H9 (cell line): ENCODE measurements at regions not wholly inside any gene's neighbourhood (a gene's known extent, or its start where the extent isn't known, plus 50 kb on each side); places are given as distances from the start of the nearest gene placed in this dataset.

Experiments
- DNase-seq: peaks from one replicate; pipeline ENCODE4 v3.0.0-alpha.2; 2017
- H2AFZ ChIP-seq: one replicate; pipeline ENCODE4 v1.6.1; 2013; ENCODE audit warnings: mild to moderate bottlenecking, low read length, control low read depth, moderate library complexity
- H2AK5ac ChIP-seq: 2 replicates; pipeline ENCODE4 v1.6.1; 2013; ENCODE audit warnings: low read length, control low read depth, mixed read lengths; ENCODE audit not compliant: insufficient read length
- H2BK120ac ChIP-seq: one replicate; pipeline ENCODE4 v1.6.1; 2013; ENCODE audit warnings: low read depth, mild to moderate bottlenecking, low read length, control low read depth, inconsistent platforms; ENCODE audit not compliant: poor library complexity, severe bottlenecking
- H2BK12ac ChIP-seq: 2 replicates; pipeline ENCODE4 v1.6.1; 2013; ENCODE audit warnings: low read length, control low read depth, mixed read lengths, low read depth; ENCODE audit not compliant: insufficient read length
- H2BK15ac ChIP-seq: 2 replicates; pipeline ENCODE4 v1.6.1; 2013; ENCODE audit warnings: low read depth, low read length, control low read depth
- H2BK20ac ChIP-seq: one replicate; pipeline ENCODE4 v1.6.1; 2013; ENCODE audit warnings: low read depth, mild to moderate bottlenecking, low read length, control low read depth, inconsistent platforms; ENCODE audit not compliant: poor library complexity, severe bottlenecking
- H2BK5ac ChIP-seq: 2 replicates; pipeline ENCODE4 v1.6.1; 2013; ENCODE audit warnings: low read length, control low read depth, mixed read lengths; ENCODE audit not compliant: insufficient read length
- H3K14ac ChIP-seq: 2 replicates; pipeline ENCODE4 v1.6.1; 2013; ENCODE audit warnings: low read length, control low read depth; ENCODE audit not compliant: insufficient read depth
- H3K18ac ChIP-seq: 2 replicates; pipeline ENCODE4 v1.6.1; 2013; ENCODE audit warnings: low read depth, mild to moderate bottlenecking, mixed read lengths, low read length, control low read depth; ENCODE audit not compliant: insufficient read length
- H3K23ac ChIP-seq: 2 replicates; pipeline ENCODE4 v1.6.1; 2013; ENCODE audit warnings: low read length, control low read depth, mixed read lengths, low read depth; ENCODE audit not compliant: insufficient read length
- H3K23me2 ChIP-seq: 2 replicates; pipeline ENCODE4 v1.6.1; 2013; ENCODE audit warnings: low read depth, mild to moderate bottlenecking, mixed read lengths, low read length, control low read depth; ENCODE audit not compliant: insufficient read length, poor library complexity, severe bottlenecking
- H3K27ac ChIP-seq: 2 replicates; pipeline ENCODE4 v1.5.1; 2013; ENCODE audit warnings: low read length, control low read depth, mixed read lengths, low read depth; ENCODE audit not compliant: insufficient read length
- H3K27me3 ChIP-seq: 2 replicates; pipeline ENCODE4 v1.6.1; 2013; ENCODE audit warnings: low read length, control low read depth, inconsistent platforms; ENCODE audit not compliant: insufficient read depth
- H3K4ac ChIP-seq: 2 replicates; pipeline ENCODE4 v1.6.1; 2013; ENCODE audit warnings: low read depth, mild to moderate bottlenecking, control low read depth, inconsistent platforms, low read length, moderate library complexity
- H3K4me1 ChIP-seq: 2 replicates; pipeline ENCODE4 v1.6.1; 2013; ENCODE audit warnings: low read length, control low read depth, inconsistent platforms; ENCODE audit not compliant: insufficient read depth
- H3K4me2 ChIP-seq: 2 replicates; pipeline ENCODE4 v1.6.1; 2013; ENCODE audit warnings: low read length, control low read depth, mixed read lengths; ENCODE audit not compliant: insufficient read length, insufficient read depth
- H3K56ac ChIP-seq: 2 replicates; pipeline ENCODE4 v1.6.1; 2013; ENCODE audit warnings: low read depth, mild to moderate bottlenecking, mixed read lengths, low read length, control low read depth; ENCODE audit not compliant: insufficient read length
- H3K79me1 ChIP-seq: 2 replicates; pipeline ENCODE4 v1.6.1; 2013; ENCODE audit warnings: low read depth, mild to moderate bottlenecking, moderate library complexity, low read length, control low read depth, inconsistent platforms; ENCODE audit not compliant: insufficient read depth, poor library complexity, severe bottlenecking
- H3K79me2 ChIP-seq: 2 replicates; pipeline ENCODE4 v1.6.1; 2013; ENCODE audit warnings: low read length, control low read depth, inconsistent platforms; ENCODE audit not compliant: insufficient read depth
- H3K9ac ChIP-seq: 2 replicates; pipeline ENCODE4 v1.6.1; 2013; ENCODE audit warnings: low read length, control low read depth, mixed read lengths; ENCODE audit not compliant: insufficient read length; ENCODE audit errors: extremely low read depth
- H3K9me3 ChIP-seq: one replicate; pipeline ENCODE4 v1.6.1; 2013; ENCODE audit warnings: low read depth, low read length, inconsistent platforms; ENCODE audit not compliant: control insufficient read depth
- H3T11ph ChIP-seq: one replicate; pipeline ENCODE4 v1.6.1; 2013; ENCODE audit warnings: mild to moderate bottlenecking, low read length, control low read depth, inconsistent platforms
- H4K20me1 ChIP-seq: one replicate; pipeline ENCODE4 v1.6.1; 2013; ENCODE audit not compliant: control insufficient read depth, insufficient read length, insufficient read depth
- H4K5ac ChIP-seq: 2 replicates; pipeline ENCODE4 v1.6.1; 2013; ENCODE audit warnings: low read depth, mild to moderate bottlenecking, mixed read lengths, low read length, control low read depth; ENCODE audit not compliant: insufficient read length
- H4K8ac ChIP-seq: replicated peaks from 2 replicates; pipeline ENCODE4 v1.6.1; 2013; ENCODE audit warnings: low read length, control low read depth, mixed read lengths, low read depth; ENCODE audit not compliant: insufficient read length
- H4K91ac ChIP-seq: 2 replicates; pipeline ENCODE4 v1.6.1; 2013; ENCODE audit warnings: low read depth, mild to moderate bottlenecking, moderate library complexity, mixed read lengths, low read length, control low read depth; ENCODE audit not compliant: insufficient read length
- H3K27ac Mint-ChIP-seq, 3 experiments: 2 replicates in 2 of 3; 3 replicates in 1 of 3; pipeline ENCODE4 v1.8.0; 2020 to 2021; ENCODE audit warnings: mixed read lengths in 3 of 3, mild to moderate bottlenecking in 1 of 3, moderate library complexity in 1 of 3
- H3K27me3 Mint-ChIP-seq: 2 replicates; pipeline ENCODE4 v1.8.0; 2021; ENCODE audit warnings: low read depth, mild to moderate bottlenecking, moderate library complexity, mixed read lengths
- H3K36me3 Mint-ChIP-seq, 3 experiments: 2 replicates in 2 of 3; 3 replicates in 1 of 3; pipeline ENCODE4 v1.8.0; 2020 to 2021; ENCODE audit warnings: low read depth in 3 of 3, mixed read lengths in 3 of 3; ENCODE audit not compliant: insufficient read depth in 1 of 3
- H3K4me1 Mint-ChIP-seq, 2 experiments: 2 replicates each; pipeline ENCODE4 v1.8.0; 2020; ENCODE audit warnings: mixed read lengths in 2 of 2
- H3K4me3 Mint-ChIP-seq, 2 experiments: 2 replicates in 1 of 2; 3 replicates in 1 of 2; pipeline ENCODE4 v1.8.0; 2020 to 2021; ENCODE audit warnings: mild to moderate bottlenecking in 2 of 2, mixed read lengths in 2 of 2, moderate library complexity in 1 of 2
- H3K9me3 Mint-ChIP-seq, 2 experiments: 2 replicates in 1 of 2; 3 replicates in 1 of 2; pipeline ENCODE4 v1.8.0; 2020; ENCODE audit warnings: mild to moderate bottlenecking in 2 of 2, mixed read lengths in 2 of 2, moderate library complexity in 1 of 2
- WGBS: extraction: QIAGEN DNeasy Blood & Tissue Kit; methylation state at CpG from one replicate; pipeline ENCODE4 v1.1.7; 2013; ENCODE audit warnings: missing lambda C conversion rate, low lambda C conversion rate, mixed read lengths; ENCODE audit not compliant: insufficient read length; ENCODE audit errors: extremely low coverage; 5-methylcytosine and 5-hydroxymethylcytosine counted together
- TF ChIP-seq, protein P1 (sequence below): fragments of 200-600 bp; sonication (generic); conservative IDR thresholded peaks from 3 replicates; pipeline ENCODE4 v1.8.0; 2021; ENCODE audit warnings: antibody characterized with exemption, mild to moderate bottlenecking

DNA sequence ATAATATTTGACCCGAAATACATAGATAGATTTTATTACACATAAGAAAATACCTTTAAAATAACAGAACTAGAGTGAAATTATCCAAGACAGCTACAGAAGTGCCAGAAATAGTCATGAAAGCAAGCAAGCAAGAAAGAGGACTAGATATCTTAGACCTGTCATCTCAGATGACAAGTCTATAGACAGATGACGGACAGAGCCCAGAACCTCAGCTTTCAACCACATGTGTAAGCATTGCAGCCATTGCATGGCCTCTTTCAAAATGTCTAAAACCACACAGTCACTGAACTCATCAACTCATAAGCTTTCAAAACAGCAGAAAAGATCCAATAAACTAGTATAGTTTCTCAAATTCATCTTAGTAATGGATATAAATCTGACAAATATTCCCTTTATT is 59.8 kb upstream of the FHIT start:
- H2BK20ac ChIP-seq = no peak overlapping the region
- no peak overlapping the region for H4K91ac ChIP-seq
- no peak overlapping the region for H2BK120ac ChIP-seq
- Mint-ChIP-seq H3K4me1 (peaks cover 2 to 4% of the 10 kb centered on the region in 2 experiments; a peak in 2 of 4 replicates), H3K4me3 (no peak overlapping the region), H3K27ac (no peak overlapping the region), H3K27me3 (no peaks in the 10 kb centered on the region), H3K36me3 (no peaks in the 10 kb centered on the region), H3K9me3 (no peaks in the 10 kb centered on the region)
- H2BK5ac ChIP-seq = no peak overlapping the region
- H3K4ac ChIP-seq = no peak overlapping the region
- TF ChIP-seq, protein P1, sequence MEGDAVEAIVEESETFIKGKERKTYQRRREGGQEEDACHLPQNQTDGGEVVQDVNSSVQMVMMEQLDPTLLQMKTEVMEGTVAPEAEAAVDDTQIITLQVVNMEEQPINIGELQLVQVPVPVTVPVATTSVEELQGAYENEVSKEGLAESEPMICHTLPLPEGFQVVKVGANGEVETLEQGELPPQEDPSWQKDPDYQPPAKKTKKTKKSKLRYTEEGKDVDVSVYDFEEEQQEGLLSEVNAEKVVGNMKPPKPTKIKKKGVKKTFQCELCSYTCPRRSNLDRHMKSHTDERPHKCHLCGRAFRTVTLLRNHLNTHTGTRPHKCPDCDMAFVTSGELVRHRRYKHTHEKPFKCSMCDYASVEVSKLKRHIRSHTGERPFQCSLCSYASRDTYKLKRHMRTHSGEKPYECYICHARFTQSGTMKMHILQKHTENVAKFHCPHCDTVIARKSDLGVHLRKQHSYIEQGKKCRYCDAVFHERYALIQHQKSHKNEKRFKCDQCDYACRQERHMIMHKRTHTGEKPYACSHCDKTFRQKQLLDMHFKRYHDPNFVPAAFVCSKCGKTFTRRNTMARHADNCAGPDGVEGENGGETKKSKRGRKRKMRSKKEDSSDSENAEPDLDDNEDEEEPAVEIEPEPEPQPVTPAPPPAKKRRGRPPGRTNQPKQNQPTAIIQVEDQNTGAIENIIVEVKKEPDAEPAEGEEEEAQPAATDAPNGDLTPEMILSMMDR = no peak
- H4K5ac ChIP-seq = no peak overlapping the region
- no peaks in the 10 kb centered on the region; the same call in 1 of the 2 replicates for H3K4me1 ChIP-seq
- WGBS = no CpG with 5 or more reads among the region's 2 CpGs
- no peak overlapping the region for H3K18ac ChIP-seq
- H3K23me2 ChIP-seq = no peaks in the 10 kb centered on the region
- H3K14ac ChIP-seq = no peak overlapping the region
- H3K4me2 ChIP-seq = no peak overlapping the region
- H4K20me1 ChIP-seq = no peaks in the 10 kb centered on the region
- H4K8ac ChIP-seq = no peak overlapping the region
- H3T11ph ChIP-seq = no peak overlapping the region
- H3K79me2 ChIP-seq = no peaks in the 10 kb centered on the region
- H2BK15ac ChIP-seq = no peak overlapping the region
- no peak overlapping the region for H3K56ac ChIP-seq
- H3K79me1 ChIP-seq = no peaks in the 10 kb centered on the region
- no peak for DNase-seq
- H3K9ac ChIP-seq = no peak overlapping the region
- H2AK5ac ChIP-seq = no peak overlapping the region
- H3K23ac ChIP-seq = no peak overlapping the region
- H2AFZ ChIP-seq = no peak overlapping the region
- no peak overlapping the region for H3K27ac ChIP-seq
- no peaks in the 10 kb centered on the region for H3K27me3 ChIP-seq
- no peak overlapping the region for H2BK12ac ChIP-seq
- no peaks in the 10 kb centered on the region for H3K9me3 ChIP-seq
